Upper lobe of right lung (tissue), 1 donor: ENCODE measurements at regions not wholly inside any gene's neighbourhood (a gene's known extent, or its start where the extent isn't known, plus 50 kb on each side); places are given as distances from the start of the nearest gene placed in this dataset.
"Not testable (repeated sequence)": the region's sequence is repeated elsewhere in the genome, so short reads cannot be mapped to it uniquely, and the experiment has no call there.

Experiments
- ATAC-seq: fragments of 200-7000 bp; cut with Tn5 transposase; one replicate; pipeline ENCODE4 v1.9.1; 2020; ENCODE audit warnings: mild to moderate bottlenecking, moderate library complexity
- DNase-seq: peaks from one replicate; pipeline ENCODE4 v3.0.0-alpha.2; 2020
- H3K27ac ChIP-seq: fragments of 200-600 bp; one replicate; pipeline ENCODE4 v1.8.0; 2022
- H3K27me3 ChIP-seq: fragments of 200-600 bp; one replicate; pipeline ENCODE4 v1.8.0; 2022; ENCODE audit warnings: mild to moderate bottlenecking
- H3K36me3 ChIP-seq: fragments of 200-600 bp; one replicate; pipeline ENCODE4 v1.8.0; 2022
- H3K4me1 ChIP-seq: fragments of 200-600 bp; one replicate; pipeline ENCODE4 v1.8.0; 2022
- H3K4me3 ChIP-seq: fragments of 200-600 bp; one replicate; pipeline ENCODE4 v1.8.0; 2022; ENCODE audit warnings: mild to moderate bottlenecking
- H3K9me3 ChIP-seq: fragments of 200-600 bp; one replicate; pipeline ENCODE4 v1.8.0; 2022
- intact Hi-C: fragments of 100-400 bp; cut with DNase I; formaldehyde crosslinking; loops from one replicate; pipeline ENCODE4 v1.11.0; 2022
- TF ChIP-seq, protein P1 (sequence below): fragments of 200-600 bp; IDR thresholded peaks from one replicate; pipeline ENCODE4 v1.8.0; 2022; ENCODE audit warnings: antibody characterized with exemption
- donor health status: DM: no; HTN: yes; CAD: no; lungs with severe emphysema.

DNA sequence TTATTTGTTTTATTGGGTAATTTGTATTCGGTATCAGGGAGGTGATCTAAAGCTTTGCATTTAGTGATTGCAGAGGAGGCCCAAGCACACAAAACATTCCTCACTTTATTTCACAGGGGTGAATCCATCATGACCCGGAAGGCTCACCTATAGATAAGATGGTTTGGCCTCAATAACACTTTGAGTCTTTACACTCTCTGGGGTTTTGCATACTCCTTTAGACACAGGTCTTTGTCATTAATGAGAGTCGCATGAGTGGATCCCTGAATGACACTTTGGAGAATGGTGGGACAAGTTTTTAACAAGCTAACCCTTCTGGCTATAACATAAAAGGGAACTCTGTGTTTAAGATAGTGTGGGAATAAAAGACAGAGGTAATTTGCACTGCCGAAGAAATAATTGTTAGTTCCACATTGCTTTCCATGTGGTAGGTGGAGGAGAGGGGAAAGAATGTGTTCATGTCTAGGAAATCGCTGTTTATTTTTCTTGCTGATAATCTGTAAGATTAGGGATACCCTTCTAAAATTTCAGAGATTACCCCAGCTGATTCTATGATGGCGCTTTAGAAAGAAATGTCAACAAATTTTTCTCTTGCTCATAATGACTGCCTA, 455.8 kb downstream of the TFEC start:
- TF ChIP-seq, protein P1, sequence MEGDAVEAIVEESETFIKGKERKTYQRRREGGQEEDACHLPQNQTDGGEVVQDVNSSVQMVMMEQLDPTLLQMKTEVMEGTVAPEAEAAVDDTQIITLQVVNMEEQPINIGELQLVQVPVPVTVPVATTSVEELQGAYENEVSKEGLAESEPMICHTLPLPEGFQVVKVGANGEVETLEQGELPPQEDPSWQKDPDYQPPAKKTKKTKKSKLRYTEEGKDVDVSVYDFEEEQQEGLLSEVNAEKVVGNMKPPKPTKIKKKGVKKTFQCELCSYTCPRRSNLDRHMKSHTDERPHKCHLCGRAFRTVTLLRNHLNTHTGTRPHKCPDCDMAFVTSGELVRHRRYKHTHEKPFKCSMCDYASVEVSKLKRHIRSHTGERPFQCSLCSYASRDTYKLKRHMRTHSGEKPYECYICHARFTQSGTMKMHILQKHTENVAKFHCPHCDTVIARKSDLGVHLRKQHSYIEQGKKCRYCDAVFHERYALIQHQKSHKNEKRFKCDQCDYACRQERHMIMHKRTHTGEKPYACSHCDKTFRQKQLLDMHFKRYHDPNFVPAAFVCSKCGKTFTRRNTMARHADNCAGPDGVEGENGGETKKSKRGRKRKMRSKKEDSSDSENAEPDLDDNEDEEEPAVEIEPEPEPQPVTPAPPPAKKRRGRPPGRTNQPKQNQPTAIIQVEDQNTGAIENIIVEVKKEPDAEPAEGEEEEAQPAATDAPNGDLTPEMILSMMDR = no peak
- Histone ChIP-seq H3K4me1 (no peaks in the 10 kb centered on the region), H3K36me3 (no peaks in the 10 kb centered on the region), H3K9me3 (no peaks in the 10 kb centered on the region), H3K27me3 (no peaks in the 10 kb centered on the region), H3K27ac (no peak overlapping the region), H3K4me3 (no peak overlapping the region)
- no peak for ATAC-seq
- no peak for DNase-seq
- intact Hi-C loops = no loop called here

DNA sequence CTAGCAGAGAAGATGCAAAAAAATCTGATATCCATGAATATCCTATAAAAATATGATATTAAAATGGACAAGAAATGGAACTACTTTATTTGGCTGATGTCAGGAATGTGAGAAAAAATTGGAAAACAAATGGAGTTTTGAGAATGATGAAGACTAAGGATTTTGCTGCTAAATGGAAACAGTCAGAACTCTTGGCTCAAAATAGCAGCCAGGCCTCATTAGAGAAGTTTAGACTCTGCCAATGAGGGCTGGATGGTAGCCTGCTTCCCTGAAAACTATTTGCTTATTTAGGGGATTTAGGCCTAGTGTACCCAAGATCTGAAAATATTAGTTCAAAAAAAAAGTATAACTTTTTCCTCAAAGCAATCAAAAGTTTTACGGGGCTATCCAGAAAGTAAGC, 458.5 kb downstream of the TFEC start:
- intact Hi-C loops = no loop called here
- ATAC-seq (no peak), DNase-seq (no peak)
- Histone ChIP-seq H3K4me1 (no peaks in the 10 kb centered on the region), H3K36me3 (no peaks in the 10 kb centered on the region), H3K27ac (no peak overlapping the region), H3K27me3 (no peaks in the 10 kb centered on the region), H3K9me3 (no peaks in the 10 kb centered on the region), H3K4me3 (no peak overlapping the region)
- TF ChIP-seq, protein P1 = no peak

DNA sequence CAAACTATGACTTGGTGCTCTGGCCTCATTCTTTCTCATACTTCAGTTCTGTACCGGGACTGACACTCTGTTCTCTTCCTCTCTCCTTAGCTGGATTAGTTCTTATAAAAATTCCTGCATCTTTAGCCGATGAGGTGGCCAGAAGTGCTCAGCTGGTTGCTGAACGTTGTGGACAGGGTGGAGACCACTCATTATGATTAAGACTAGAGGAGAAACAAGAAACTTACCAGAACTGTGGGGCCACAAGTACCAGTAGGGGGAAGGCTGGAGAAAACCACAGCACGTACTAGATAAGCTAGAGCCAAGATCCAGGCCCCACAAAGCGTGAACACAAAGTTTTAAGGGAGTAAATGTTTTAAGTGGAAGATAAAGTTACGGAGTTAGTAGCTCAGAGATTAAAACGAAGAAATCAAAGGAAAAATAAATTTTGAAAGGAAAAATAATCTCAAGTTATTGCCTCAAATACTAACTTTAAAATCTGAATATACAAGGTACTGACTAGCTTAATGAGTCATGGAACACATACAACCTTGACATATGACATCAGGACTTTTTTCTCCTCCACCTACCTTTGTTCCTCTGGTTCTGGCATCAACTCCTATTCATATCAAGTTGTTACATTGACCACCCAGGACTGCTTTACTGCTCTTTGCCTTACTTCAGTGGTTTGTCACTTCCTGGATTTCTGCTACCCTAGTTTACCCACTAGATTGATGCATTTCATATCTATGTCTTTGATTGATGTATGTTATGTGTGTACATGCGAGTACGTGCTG, 469.0 kb downstream of the TFEC start:
- TF ChIP-seq, protein P1 = no peak
- Histone ChIP-seq H3K4me1 (no peaks in the 10 kb centered on the region), H3K36me3 (no peaks in the 10 kb centered on the region), H3K9me3 (no peaks in the 10 kb centered on the region), H3K4me3 (no peak overlapping the region), H3K27ac (no peak overlapping the region), H3K27me3 (no peaks in the 10 kb centered on the region)
- DNase-seq (no peak), ATAC-seq (peak; percentile 27)
- intact Hi-C loops = no loop called here

DNA sequence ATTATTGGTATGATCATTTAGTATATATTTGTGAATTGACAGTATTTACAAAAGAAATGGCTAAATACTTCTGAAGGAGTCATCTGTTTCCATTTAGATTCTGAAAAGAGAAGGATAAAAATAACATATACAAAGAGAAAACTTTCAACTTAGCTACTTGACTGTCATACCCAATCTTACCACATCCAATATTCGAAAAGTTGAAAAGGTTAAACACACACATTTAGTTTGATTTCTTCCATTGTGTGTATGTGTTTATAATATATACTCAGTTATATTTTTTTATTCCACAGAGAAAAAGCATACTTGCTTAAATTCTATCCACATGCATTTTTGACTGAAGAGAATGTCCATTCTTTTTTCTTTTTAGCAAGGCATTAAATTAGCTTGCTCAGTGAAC, 470.7 kb downstream of the TFEC start:
- H3K27me3 ChIP-seq = no peaks in the 10 kb centered on the region
- H3K4me1 ChIP-seq = no peaks in the 10 kb centered on the region
- no peak for ATAC-seq
- TF ChIP-seq, protein P1 = no peak
- no peak overlapping the region for H3K27ac ChIP-seq
- intact Hi-C loops = no loop called here
- no peaks in the 10 kb centered on the region for H3K36me3 ChIP-seq
- H3K4me3 ChIP-seq = no peak overlapping the region
- no peaks in the 10 kb centered on the region for H3K9me3 ChIP-seq
- DNase-seq = no peak

DNA sequence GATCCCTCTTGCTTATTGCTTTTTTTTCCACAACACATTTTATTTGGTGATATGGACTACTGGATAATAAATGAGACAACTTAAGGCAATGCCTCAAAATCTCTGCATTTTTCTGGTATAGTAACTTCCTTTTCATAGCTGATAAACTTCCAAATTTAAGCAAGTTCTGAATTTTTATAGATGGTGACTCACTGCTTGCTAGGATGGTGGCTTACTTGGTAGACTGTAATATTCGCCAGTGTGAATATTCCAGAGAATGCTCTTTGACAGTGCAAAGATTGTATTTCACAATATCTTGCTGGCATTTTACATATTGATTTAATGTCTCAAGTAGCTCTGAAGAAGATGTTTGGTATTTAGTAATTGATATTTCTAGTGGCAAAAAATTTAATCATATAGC, 472.4 kb downstream of the TFEC start:
- ATAC-seq = no peak
- Histone ChIP-seq H3K9me3 (no peaks in the 10 kb centered on the region), H3K36me3 (no peaks in the 10 kb centered on the region), H3K4me1 (no peaks in the 10 kb centered on the region), H3K27me3 (no peaks in the 10 kb centered on the region), H3K27ac (no peak overlapping the region), H3K4me3 (no peak overlapping the region)
- DNase-seq = no peak
- TF ChIP-seq, protein P1 = no peak
- intact Hi-C loops = no loop called here

DNA sequence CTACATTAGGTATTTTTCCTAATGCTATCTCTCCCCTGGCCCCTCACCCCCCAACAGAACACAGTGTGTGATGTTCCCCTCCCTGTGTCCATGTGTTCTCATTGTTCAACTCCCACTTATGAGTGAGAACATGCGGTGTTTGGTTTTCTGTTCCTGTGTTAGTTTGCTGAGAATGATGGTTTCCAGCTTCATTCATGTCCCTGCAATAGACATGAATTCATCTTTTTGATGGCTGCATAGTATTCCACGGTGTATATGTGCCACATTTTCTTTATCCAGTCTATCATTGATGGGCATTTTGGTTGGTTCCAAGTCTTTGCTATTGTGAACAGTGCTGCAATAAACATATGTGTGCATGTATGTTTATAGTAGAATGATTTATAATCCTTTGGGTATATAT, 473.3 kb downstream of the TFEC start:
- H3K9me3 ChIP-seq, ATAC-seq, H3K4me1 ChIP-seq, intact Hi-C loops, DNase-seq, H3K27me3 ChIP-seq, H3K4me3 ChIP-seq, H3K36me3 ChIP-seq, H3K27ac ChIP-seq: not testable (repeated sequence)
